GM19193 (cell line): ENCODE measurements at regions not wholly inside any gene's neighbourhood (a gene's known extent, or its start where the extent isn't known, plus 50 kb on each side); places are given as distances from the start of the nearest gene placed in this dataset.

Source experiments
- POLR2A ChIP-seq: IDR thresholded peaks from 4 replicates; pipeline ENCODE4 v1.6.1; 2011; ENCODE audit not compliant: insufficient read depth, insufficient read length; ENCODE audit errors: extremely low read depth

- TF ChIP-seq POLR2A: no peak
Measured at GRCh38 chr17:72402727-72403210, 281.9 kb downstream of the SOX9 start.

GRCh38 chr17:72403713-72404209, 282.9 kb downstream of the SOX9 start:
- TF ChIP-seq POLR2A: no peak

- TF ChIP-seq POLR2A: no peak
Measured at GRCh38 chr17:72404872-72405271, 284.1 kb downstream of the SOX9 start.

GRCh38 chr17:72405662-72406230, 284.9 kb downstream of the SOX9 start:
- no peak for TF ChIP-seq POLR2A

- no peak for TF ChIP-seq POLR2A
Measured at GRCh38 chr17:72406498-72406897, 285.7 kb downstream of the SOX9 start.

- no peak for TF ChIP-seq POLR2A
Measured at GRCh38 chr17:72407336-72407909, 286.6 kb downstream of the SOX9 start.

- no peak for TF ChIP-seq POLR2A
Measured at GRCh38 chr17:72407931-72408330, 287.1 kb downstream of the SOX9 start.

- TF ChIP-seq POLR2A: no peak
Measured at GRCh38 chr17:72408641-72409040, 287.8 kb downstream of the SOX9 start.

- no peak for TF ChIP-seq POLR2A
Measured at GRCh38 chr17:72409405-72410002, 288.7 kb downstream of the SOX9 start.

- TF ChIP-seq POLR2A: no peak
Measured at GRCh38 chr17:72411124-72411563, 290.3 kb downstream of the SOX9 start.

- no peak for TF ChIP-seq POLR2A
Measured at GRCh38 chr17:72412650-72413076, 291.8 kb downstream of the SOX9 start.

- no peak for TF ChIP-seq POLR2A
Measured at GRCh38 chr17:72413077-72414031, 292.5 kb downstream of the SOX9 start.

GRCh38 chr17:72414032-72414396, 293.2 kb downstream of the SOX9 start:
- no peak for TF ChIP-seq POLR2A

GRCh38 chr17:72414967-72415853, 294.4 kb downstream of the SOX9 start:
- TF ChIP-seq POLR2A: no peak
